GM12873 (cell line): ENCODE measurements at regions not wholly inside any gene's neighbourhood (a gene's known extent, or its start where the extent isn't known, plus 50 kb on each side); places are given as distances from the start of the nearest gene placed in this dataset.

Experiments
- CTCF ChIP-seq: IDR thresholded peaks from 2 replicates; pipeline ENCODE4 v1.5.1; 2012; ENCODE audit warnings: low read depth, mild to moderate bottlenecking, moderate library complexity, low read length, control low read depth; ENCODE audit not compliant: insufficient read depth; ENCODE audit errors: missing control alignments

- TF ChIP-seq CTCF = no peak
These were observed 143.7 kb upstream of the SEMA6A start for GRCh38 chr5:116718317-116718716.

- TF ChIP-seq CTCF = no peak
These were observed 134.5 kb upstream of the SEMA6A start for GRCh38 chr5:116709082-116709481.

GRCh38 chr5:116703941-116704340 lies 129.3 kb upstream of the SEMA6A start:
- no peak for TF ChIP-seq CTCF

DNA sequence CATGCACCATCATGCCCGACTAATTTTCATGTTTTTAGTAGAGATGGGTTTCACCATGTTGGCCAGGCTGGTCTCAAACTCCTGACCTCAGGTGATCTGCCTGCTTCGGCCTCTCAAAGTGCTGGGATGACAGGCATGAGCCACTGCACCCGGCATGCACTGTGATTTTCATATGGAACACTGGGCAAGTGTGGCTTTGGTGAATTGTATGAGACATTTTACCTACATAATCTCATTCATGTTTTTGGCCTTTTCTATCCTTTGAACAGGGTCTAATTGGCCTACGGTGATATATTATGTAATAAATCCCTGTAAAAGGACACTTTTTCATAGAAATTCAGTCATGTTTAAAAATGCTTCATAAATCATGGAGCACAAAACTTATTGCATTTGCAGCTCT lies 128.7 kb upstream of the SEMA6A start:
- TF ChIP-seq CTCF = no peak

GRCh38 chr5:116702776-116703175 lies 128.2 kb upstream of the SEMA6A start:
- TF ChIP-seq CTCF = no peak

DNA sequence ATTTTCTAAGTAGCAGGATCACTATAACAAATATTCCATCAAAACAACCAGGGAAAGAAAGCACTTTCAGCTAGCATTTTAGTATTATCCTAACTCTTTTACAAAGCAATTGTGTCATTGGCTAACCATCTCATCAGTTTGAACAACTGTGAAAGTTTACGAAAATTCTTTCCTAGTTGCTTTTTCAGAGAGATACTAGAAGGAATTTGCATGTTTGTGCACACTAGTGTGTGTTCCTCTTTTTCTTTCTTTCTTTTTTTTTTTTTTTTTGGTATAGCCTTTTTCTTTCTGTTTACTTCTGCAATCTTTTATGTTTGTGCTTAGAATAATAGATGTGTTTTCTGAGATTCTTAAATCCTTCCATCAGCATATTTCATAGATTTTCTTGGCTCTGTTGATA lies 124.7 kb upstream of the SEMA6A start:
- TF ChIP-seq CTCF = no peak

- no peak for TF ChIP-seq CTCF
These were observed 121.7 kb upstream of the SEMA6A start for GRCh38 chr5:116696366-116696765.
